SHP77 treated with DMSO at 0.1 percent for 48 hours (cell line): ENCODE measurements at regions not wholly inside any gene's neighbourhood (a gene's known extent, or its start where the extent isn't known, plus 50 kb on each side); places are given as distances from the start of the nearest gene placed in this dataset.

Experiments
- DNase-seq: peaks from one replicate; lab custom pipeline; 2025; lab: John Stamatoyannopoulos, UW

DNA sequence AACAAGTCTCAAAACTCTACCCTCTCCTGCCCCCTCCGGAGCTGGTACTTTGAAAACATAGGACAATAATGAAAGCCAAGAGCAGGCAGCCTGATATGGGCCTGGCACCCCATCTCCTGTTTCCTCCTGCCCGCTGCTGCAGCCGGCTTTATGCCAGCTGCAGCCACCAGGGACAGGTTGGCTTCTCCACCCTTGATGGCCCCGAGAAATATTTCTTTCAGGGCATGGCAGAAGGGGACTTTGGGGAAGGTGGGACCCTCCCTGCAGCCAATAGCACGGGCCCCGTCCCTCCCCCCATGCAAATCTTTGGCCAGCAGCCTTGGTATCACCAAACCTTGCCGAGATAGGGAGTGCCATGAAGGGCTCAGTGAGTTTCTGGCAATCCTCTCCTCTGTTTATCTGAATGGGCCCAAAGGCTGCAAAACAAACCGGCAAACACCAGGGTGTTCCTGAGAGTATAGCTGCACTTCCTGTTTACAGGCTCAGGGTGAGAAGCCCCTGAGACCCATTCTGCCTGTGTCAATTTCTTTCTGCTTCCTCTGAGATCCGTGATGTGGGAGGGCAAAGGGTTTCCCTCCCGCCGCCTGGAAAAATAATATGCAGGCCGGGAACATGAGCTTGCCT is 73.4 kb upstream of the BOD1 start:
- DNase-seq, result no peak

DNA sequence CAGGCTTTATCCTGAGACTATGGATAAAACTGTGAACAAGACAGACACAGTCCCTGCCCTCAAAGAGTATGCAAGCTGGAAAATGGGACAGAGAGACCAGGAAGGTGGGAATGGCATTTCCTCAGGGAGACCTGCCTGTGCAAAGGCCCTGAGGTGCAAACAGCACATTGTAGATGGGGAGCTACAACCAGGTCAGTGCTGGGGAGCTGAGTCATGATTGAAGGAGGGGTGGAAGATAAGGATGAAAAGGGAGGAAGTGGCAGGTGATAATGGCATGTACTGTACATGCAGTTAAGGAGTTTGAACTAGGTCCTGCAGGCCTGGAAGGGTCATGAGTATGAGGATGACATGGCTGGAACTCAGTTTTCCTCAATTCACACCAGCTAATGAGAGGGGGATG is 75.5 kb upstream of the BOD1 start:
- no peak for DNase-seq

DNA sequence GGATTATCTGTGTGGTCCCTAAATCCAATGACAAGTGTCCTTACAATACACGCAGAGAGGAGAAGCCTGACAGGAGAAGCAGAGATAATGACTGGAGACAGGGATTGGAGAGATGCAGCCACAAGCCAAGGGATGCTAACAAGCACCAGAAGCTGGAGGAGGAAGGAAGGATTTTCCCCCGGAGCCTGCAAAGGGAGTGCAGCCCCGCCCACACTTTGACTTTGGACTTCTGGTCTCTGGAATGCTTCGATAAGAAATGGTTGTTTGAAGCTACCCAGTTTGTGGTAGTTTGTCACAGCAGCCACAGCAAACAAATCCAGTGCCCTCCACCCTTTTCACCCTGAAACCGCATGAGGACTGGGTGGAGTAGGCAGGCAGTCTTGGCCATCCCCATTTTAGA is 77.2 kb upstream of the BOD1 start:
- no peak for DNase-seq

DNA sequence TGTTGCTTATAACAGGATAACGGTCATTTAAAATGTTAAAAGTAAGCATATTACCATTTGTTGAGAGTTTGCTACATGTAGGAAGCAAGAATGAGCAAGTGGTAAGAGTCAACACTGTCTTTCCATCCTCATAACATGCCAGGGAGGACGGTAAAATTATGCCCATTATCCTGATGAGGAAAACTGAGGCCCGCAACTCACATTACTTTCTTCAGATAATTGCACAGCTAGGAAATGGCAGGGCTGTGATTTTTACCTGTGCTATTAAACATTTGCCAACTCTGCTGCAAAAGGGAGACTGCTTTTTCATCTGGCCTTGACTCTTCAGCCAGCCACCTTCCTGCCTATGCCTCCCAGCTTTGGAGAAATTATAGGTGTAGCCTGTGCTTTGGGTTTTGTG is 79.8 kb upstream of the BOD1 start:
- no peak for DNase-seq

DNA sequence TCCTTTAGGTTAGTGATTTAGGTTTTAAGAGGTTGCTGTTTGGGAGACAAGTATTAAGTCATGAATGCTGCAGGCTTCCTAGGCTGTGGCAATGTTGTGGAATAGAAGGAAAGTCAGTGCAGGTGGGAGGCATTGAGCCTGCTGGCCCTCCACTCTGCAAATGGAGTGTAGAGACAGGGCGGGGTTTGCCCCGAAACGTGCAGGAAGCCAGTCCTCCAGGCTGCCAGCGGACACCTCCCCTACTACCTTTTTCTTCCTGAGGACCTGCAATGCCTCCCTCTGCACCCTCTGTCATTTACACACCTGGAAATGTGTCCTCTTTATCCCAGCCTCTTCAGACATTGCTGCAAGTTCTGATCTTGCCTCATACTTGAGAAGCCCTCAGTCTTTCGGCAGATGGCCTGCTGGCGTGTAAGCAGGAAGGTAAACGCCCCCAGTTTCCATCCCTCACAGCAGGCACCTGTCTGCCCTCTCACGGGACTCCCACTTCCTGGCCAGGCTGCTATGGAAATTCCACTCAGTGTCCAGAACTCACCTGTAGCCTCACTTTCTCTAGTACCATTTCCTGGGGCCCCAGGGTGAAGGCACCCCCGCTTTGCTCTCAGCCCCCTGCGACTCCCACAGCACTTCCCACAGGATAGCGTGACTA is 81.6 kb upstream of the BOD1 start:
- DNase-seq, result no peak

DNA sequence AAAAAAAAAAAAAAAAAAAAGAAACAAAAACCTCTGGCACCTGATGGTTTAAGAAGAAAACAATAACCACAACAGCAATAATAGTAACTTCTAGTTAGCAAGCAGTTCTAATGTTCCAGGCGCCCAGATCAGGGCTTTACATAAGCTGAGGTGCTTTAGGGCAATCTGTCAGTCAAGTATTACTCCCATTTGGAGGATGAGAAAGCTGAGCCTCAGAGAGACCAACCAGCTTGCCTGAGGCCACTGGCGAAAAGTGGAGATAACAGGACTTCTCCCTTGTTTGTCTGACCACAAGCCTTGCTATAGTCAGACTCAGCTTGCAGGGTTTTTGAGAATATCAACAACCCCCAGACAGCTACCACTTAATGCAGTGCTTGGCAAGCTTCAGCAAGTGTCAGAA is 83.5 kb upstream of the BOD1 start:
- DNase-seq, result no peak

DNA sequence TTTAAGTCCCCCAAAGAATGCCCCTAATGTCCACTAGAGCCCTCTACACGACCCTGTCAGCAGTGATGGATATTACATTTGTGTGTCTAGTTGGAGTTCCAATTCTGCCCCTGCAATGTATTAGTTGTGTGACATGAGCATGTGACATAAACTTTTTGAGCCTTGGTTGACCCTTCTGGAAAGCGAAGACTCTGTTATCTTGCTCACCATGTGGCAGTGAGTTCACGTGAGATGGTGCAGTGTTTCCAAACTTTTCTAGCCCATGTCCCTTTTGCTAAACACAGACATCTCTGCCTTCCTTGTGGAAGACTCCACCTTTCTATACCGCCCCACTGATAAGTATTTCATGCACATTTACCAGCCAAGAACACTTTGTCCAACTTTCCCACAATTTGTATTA is 87.0 kb upstream of the BOD1 start:
- no peak for DNase-seq

DNA sequence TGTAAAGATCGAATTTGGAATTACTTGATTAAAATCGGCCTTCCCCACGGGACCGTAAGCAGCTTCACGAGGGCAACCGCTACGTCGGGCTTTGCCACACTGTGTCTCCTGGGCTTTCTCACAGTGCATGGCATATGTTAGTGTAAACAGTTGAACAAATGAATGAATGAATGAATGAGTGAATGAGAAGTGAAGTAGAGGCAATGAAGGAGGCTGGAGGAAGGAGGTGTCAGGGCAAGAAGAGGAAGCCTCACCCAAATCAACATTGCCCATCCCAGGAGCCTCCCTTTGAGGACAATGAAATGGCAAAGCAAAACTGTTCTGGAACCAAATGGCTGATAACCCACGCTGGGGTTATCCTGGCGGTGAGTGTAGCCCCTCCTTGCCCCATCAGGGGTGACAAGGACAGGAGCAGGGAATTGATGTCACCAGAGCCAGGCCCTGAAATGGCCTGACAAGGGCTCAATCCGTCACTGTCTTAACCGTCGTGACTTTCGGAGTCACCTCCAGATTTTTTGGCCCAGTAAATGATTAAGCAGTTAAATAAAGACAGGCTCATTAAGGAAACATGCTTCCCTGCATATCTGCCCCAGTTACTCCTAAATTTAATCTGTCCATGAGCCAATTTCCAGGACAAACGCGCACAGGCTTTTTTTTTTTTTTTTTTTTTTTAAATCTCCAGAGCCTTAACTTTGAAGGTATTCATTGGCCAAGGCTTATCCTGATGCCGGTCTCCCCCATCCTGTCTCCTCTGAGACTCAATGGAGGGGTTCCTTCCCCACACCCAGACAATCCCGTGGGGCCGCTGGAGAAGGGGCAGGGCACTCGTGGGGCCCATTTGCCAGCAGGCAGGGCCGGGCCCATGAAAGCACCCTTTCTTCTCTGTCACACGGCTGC is 88.4 kb upstream of the BOD1 start:
- no peak for DNase-seq

DNA sequence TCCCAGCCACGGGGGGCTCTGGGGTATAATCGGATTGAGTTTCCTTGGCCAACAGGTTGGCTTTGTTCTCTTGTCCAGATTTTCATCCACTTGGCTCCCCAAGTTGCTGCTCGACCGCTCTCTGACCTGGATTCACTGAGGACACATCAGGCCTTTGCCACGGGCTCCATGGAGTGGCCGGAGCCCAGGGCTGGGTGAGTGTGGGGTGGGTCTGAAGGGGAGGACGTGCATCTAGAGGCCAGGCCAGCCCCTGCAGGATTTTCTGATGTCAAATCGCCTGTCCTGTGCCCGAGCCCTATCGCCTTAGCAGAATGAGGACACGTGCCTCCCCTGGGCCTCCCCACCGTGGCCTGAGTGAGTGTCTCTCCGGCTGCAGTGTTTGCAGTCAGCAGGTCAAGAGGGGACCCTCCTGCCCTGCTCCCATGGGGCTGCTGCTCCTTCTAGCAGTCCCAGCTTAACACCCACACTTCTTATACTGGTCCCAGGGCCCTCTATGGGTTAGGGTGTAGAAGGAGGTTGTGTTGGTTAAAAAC is 89.1 kb upstream of the BOD1 start:
- DNase-seq, result no peak

DNA sequence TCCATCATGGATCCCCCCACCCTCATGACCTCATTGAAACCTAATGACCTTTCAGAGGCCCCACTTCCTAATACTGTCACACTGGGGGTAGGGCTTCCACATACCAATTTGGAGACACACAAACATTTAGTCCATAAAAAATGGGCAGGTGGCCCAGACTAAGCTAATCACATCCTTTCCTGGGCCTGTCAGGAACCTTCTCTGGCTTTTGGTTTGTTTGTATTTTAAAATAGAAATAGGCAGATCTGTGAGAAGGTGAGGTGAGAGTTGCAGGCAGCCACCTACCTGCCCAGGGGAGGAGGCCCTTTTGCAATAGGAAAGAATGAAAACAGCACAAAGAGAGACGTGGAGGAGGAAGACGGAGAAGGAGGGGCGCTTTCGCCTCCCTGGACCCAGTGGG is 90.2 kb upstream of the BOD1 start:
- no peak for DNase-seq

DNA sequence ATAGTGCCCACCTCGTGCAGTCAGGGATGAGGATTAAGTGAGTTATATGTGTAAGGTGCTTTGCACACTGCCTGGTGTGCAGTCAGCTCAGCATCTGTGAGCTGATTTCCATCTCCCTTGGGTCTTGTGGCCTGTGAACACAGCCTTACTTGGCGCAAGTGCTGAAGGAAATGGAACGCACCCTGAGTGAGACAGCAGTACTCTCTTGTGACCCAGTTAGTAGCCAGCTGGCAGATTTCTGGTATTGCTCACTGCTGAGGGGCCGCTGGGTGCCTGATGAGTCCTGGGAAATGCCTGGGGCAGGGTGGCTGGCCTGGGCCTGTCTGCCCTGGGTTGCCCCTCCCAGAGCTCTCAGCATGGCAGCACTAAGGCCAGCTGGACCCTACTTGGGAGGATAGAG is 90.9 kb upstream of the BOD1 start:
- no peak for DNase-seq

DNA sequence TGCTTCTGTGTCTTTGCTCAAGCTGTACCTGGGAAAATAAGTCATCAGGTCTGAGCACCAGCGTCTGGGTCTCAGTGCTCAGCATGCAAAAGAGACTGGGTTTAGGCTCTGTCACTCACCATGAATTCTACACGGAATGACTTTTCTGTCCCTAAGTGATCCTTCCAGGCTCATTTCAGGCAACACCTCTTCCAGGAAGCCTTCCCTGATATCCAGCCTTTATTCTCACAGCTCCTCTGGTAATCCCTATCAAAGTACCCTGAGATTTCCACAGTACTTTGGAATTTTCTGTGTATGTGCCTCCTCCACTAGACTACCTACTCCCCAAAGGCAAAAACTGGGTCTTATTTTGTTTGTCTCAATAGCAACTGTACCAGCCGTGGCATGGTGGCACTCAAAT is 92.7 kb upstream of the BOD1 start:
- no peak for DNase-seq

DNA sequence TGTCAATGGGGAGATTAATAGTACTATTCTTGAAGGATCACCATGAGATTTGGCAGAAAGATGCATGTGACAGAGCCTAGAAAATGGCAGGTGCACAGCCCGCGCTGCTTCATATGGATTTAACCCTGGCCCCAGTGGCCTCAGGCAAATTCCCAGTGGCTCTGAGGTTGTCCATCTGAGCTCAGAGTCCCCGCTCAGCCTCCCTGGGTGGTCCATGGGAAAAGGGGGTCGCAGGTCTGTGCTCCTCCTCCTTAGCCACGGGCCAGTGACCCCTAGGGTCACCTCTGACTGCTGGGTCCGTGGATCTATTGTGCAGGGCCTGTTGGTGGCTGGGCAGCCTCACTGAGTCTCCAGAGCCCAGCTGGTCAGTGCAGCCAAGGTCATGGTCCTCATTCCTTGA is 93.3 kb upstream of the BOD1 start:
- DNase-seq, result no peak

DNA sequence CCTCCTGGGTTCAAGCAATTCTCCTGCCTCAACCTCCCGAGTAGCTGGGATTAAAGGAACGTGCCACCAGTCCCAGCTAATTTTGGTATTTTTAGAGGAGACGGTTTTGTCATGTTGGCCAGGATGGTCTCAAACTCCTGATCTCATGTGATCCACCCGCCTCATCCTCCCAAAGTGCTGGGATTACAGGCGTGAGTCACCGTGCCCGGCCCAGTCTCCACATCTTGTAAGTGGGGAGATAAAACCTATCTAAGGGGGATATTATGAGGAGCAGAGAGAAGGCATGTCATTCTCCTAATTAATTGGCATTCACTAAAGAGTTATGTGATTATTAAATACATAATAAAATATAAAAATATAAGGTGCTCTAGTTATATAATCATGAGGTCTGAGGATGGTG is 94.1 kb upstream of the BOD1 start:
- DNase-seq, result no peak

DNA sequence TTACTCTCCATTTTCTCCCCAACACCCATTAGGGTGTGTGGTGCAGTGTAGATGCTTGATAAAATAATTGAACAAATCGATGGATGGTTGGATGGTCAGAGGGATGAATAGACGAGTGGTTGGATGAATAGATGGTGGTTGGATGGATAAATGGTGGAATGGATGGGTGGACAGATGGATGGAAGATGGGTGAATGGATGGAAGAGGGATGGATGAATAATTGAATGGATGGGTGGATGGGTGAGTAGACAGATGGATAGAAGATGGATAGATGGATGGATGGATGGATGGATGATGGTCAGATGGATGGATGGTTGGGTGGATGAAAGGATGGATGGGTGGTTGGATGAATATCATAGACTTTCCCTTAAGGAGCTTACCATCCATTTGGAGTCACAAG is 95.0 kb upstream of the BOD1 start:
- no peak for DNase-seq

DNA sequence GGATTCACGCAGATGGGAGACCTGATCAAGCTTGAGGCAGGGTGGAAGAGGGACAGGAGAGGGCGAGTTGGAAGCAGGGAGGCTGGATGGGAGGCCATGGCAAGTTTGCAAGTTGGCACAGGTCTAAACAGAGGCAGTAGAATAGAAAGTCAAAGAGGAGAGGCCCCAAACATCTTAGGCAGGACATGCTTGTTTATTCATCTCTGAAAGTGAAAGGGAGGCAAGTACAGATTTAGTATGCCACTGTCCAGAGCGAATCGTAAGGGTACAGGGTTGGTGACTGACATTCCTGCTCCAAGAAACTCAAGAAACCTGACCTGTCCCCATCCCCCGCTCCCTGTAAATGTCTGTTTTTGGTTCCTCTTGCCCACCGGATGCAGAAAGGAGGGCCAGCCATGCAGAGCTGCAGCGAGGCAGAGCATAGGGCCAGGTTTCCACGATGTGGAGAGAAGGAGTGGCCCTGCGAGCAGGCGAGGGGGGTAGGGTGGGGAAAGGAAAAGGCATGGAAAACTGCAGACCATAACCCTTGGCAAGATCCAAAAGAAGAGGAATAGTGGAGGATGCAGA is 96.2 kb upstream of the BOD1 start:
- no peak for DNase-seq

DNA sequence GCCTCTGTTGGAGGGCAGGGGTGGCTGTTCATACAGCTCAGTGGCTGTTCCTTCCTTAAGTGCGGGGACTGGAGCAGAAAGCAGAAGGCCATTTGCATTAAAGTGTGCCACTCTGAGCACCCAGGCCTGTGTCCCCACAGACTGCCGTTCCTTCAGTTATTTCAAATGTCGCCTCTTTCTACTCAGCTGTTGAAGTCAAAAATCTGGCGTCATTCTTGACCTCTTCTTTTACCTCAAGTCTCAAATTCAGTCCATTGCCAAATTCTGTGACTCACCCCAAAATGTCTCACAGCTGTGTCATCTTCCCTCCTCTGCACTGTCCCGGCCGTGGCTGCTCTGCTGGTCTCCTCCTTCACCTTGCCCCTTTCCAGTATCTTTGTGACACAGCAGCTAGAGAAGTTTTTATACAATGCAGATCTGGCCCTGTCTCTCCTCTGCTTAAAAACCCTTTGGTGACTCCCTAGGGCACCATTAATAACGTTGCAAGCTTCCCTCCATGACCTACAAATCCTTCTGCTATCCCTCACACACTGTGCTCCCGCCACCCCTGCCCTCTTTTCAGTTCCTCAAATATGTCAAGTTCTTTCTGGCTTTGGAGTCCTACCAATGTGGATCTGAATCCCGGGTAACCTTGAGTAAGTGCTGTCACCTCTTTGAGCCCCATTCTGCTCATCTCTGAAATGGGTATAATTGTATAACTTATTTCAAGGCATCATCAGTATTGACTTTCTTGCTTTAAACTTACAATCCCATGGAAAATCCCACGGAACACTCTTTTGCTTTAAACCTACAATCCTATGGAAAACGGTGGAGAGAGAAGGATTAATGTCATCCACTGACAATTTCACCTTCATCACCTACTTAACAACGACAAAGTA is 98.3 kb upstream of the BOD1 start:
- no peak for DNase-seq

DNA sequence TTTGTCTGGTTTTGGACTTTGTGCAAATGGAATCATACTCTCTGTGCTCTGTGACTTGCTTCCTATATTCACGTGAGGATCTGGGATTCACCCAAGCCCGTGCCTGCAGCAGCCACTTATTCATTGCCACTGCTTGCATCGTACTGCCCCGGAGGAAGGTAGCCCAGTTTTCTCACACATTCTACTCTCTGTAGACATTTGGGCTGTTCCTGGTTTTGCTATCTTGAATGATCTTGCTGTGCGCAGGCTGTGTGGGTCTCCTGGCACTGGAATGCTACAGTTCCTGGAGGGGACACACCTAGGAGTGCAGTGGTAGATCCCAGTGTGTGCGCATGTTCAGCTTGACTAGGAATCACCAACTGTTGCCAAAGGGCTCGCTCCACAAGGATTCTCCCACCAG is 99.2 kb upstream of the BOD1 start:
- DNase-seq, result no peak

DNA sequence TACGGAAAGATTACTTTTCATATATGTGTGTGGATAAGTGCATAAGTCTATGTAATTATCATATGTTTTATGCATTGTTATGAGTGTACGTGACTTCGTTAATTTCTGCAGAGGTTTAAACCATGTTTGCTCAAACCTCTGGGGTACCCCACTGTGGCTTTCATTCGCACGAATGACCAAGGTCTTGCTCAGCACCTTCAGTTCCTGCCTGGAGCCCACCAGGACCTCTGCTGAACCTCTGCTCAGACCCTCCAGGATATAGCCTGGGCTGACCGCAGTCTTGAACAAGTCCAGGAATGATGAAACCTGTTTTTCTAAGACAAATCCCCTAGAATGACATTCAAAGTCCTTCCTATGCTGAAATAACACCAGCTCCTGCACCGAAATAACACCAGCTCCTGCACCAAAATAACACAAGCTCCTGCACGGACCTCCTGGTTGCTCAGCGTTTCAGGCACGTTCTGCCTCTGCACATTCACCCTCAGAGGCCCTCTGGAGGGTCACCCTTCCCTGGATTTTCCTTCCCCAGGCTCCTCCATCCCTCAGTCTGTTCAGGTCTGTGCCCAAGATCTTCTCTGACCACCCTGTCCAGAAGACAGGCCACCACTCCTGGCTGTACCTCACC is 99.7 kb upstream of the BOD1 start:
- no peak for DNase-seq

DNA sequence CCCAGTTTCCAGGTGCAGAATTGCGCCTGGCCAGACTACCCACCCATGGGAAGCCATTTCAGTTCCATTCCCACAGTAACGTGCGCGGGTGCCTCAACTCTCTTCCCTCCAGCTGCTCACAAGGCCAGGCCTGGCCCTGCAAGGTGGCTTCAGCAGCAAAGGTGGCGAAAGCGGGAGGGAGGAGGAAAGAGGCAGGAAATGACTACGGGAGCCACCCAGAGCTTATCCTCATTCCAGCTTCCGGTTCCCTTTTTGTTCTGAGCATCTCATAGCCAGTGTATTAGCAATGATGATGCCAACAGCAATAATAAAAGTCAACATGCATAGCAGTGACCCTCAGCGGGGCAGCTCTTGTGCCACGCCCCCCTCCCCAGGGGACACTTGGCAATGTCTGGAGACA is 101.5 kb upstream of the BOD1 start:
- DNase-seq, result peak; percentile 42

DNA sequence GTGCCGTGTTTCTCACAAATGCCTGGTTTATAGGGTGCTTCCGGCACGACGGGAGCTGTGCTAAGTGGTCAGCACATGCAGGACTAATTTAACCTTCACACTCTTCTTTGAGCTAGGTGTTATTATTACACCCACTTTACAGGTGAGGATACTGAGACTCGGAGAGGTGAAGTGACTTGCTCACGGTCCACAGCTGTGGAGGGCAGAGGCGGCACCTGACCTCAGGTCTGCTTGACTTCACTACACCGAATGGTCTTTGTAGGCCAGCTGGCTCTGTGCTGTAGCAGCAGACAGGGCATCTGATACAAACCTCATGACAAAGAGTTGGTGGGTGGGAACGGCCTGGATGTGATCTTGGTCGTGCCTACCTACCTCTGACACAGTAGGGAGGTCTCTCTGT is 102.0 kb upstream of the BOD1 start:
- DNase-seq, result no peak
